CD4-positive, alpha-beta memory T cell (primary cell): ENCODE measurements at regions not wholly inside any gene's neighbourhood (a gene's known extent, or its start where the extent isn't known, plus 50 kb on each side); places are given as distances from the start of the nearest gene placed in this dataset.

ENCODE experiments used
- CTCF ChIA-PET: fragments of 350-600 bp; sonication (Branson Sonifier 250); formaldehyde crosslinking; loops from one replicate; lab custom pipeline; 2021; ENCODE audit warnings: inconsistent platforms; ENCODE audit not compliant: partially characterized antibody; lab: Charles Lee
- POLR2A ChIA-PET: fragments of 350-600 bp; sonication (Branson Sonifier 250); formaldehyde crosslinking; loops from one replicate; lab custom pipeline; 2021; ENCODE audit not compliant: partially characterized antibody; lab: Charles Lee
- DNase-seq, 5 donors: peaks; one replicate each; pipeline versions ENCODE4 v3.0.0 to v3.0.0-alpha.2; 2020 to 2022; ENCODE audit warnings: mixed read lengths in 1 of 5
- H3K27ac ChIP-seq: one replicate; pipeline ENCODE4 v1.7.0; 2013; ENCODE audit warnings: low read depth, low read length
- H3K27me3 ChIP-seq: 2 replicates; pipeline ENCODE4 v1.7.0; 2013; ENCODE audit warnings: mild to moderate bottlenecking, low read length, moderate library complexity; ENCODE audit not compliant: insufficient read depth
- H3K36me3 ChIP-seq: 2 replicates; pipeline ENCODE4 v1.7.0; 2013; ENCODE audit warnings: mild to moderate bottlenecking, low read length, moderate library complexity; ENCODE audit not compliant: insufficient read depth
- H3K4me1 ChIP-seq: 2 replicates; pipeline ENCODE4 v1.7.0; 2013; ENCODE audit warnings: mild to moderate bottlenecking, low read length, moderate library complexity; ENCODE audit not compliant: insufficient read depth
- H3K4me3 ChIP-seq, 2 donors: one replicate each; pipeline ENCODE4 v1.7.0; 2013; ENCODE audit warnings: low read length in 2 of 2, mild to moderate bottlenecking in 1 of 2
- H3K9me3 ChIP-seq, 2 donors: one replicate each; pipeline ENCODE4 v1.7.0; 2013; ENCODE audit warnings: low read length in 2 of 2, control low read depth in 1 of 2; ENCODE audit not compliant: control insufficient read depth in 1 of 2
- H3K27ac Mint-ChIP-seq, 7 donors: one replicate each; pipeline ENCODE4 v1.8.0; 2020 to 2021; ENCODE audit warnings: mixed read lengths in 7 of 7, mild to moderate bottlenecking in 6 of 7, inconsistent platforms in 3 of 7, moderate library complexity in 3 of 7
- H3K27me3 Mint-ChIP-seq, 2 donors: one replicate each; pipeline ENCODE4 v1.8.0; 2020 to 2021; ENCODE audit warnings: mixed read lengths in 2 of 2
- H3K36me3 Mint-ChIP-seq, 2 donors: one replicate each; pipeline ENCODE4 v1.8.0; 2020 to 2021; ENCODE audit warnings: mixed read lengths in 2 of 2, inconsistent platforms in 1 of 2, mild to moderate bottlenecking in 1 of 2
- H3K4me1 Mint-ChIP-seq, 4 donors: one replicate each; pipeline ENCODE4 v1.8.0; 2020 to 2021; ENCODE audit warnings: mixed read lengths in 4 of 4, mild to moderate bottlenecking in 1 of 4
- H3K4me3 Mint-ChIP-seq, 8 donors: one replicate each; pipeline ENCODE4 v1.8.0; 2020 to 2021; ENCODE audit warnings: mixed read lengths in 8 of 8, mild to moderate bottlenecking in 7 of 8, moderate library complexity in 6 of 8, inconsistent platforms in 3 of 8
- H3K9me3 Mint-ChIP-seq, 8 donors: one replicate each; pipeline ENCODE4 v1.8.0; 2020 to 2021; ENCODE audit warnings: mixed read lengths in 8 of 8, mild to moderate bottlenecking in 5 of 8, inconsistent platforms in 3 of 8, moderate library complexity in 1 of 8
- intact Hi-C: fragments of 100-400 bp; cut with micrococcal nuclease; formaldehyde crosslinking; loops from one replicate; pipeline ENCODE4 v1.15.1; 2023

- POLR2A ChIA-PET: no interaction called here
- H3K9me3 ChIP-seq: no peaks in the 10 kb centered on the region
Observed at GRCh38 chr13:68168448-68168847, 938.3 kb upstream of the PCDH9 start.

GRCh38 chr13:68160466-68160865 lies 930.3 kb upstream of the PCDH9 start:
- ChIA-PET POLR2A (no interaction called here), CTCF (no interaction called here)
- intact Hi-C loops: no loop called here
- Mint-ChIP-seq H3K4me1 (no peaks in the 10 kb centered on the region), H3K27ac (no peak overlapping the region), H3K36me3 (no peaks in the 10 kb centered on the region), H3K4me3 (no peak overlapping the region), H3K27me3 (no peaks in the 10 kb centered on the region), H3K9me3 (peaks cover 3 to 17% (median 7%) of the 10 kb centered on the region in 8 donors)
- no peaks in the 10 kb centered on the region for H3K36me3 ChIP-seq
- no peaks in the 10 kb centered on the region for H3K4me1 ChIP-seq
- no peaks in the 10 kb centered on the region for H3K9me3 ChIP-seq
- no peaks in the 10 kb centered on the region for H3K27me3 ChIP-seq
- no peak overlapping the region for H3K4me3 ChIP-seq
- no peak for DNase-seq
- no peak overlapping the region for H3K27ac ChIP-seq

More at GRCh38 chr13:68168448-68168847, 938.3 kb upstream of the PCDH9 start:
- H3K4me1 Mint-ChIP-seq: no peaks in the 10 kb centered on the region
- H3K27ac ChIP-seq: no peak overlapping the region
- no peaks in the 10 kb centered on the region for H3K27me3 Mint-ChIP-seq
- intact Hi-C loops: no loop called here
- H3K4me3 Mint-ChIP-seq: no peak overlapping the region
- H3K9me3 Mint-ChIP-seq: peaks cover 0 to 10% (median 5%) of the 10 kb centered on the region in 8 donors
- H3K36me3 Mint-ChIP-seq: no peaks in the 10 kb centered on the region
- CTCF ChIA-PET: no interaction called here
- no peak overlapping the region for H3K27ac Mint-ChIP-seq
- no peak overlapping the region for H3K4me3 ChIP-seq
- no peak for DNase-seq
- H3K4me1 ChIP-seq: no peaks in the 10 kb centered on the region
- no peaks in the 10 kb centered on the region for H3K36me3 ChIP-seq
- H3K27me3 ChIP-seq: no peaks in the 10 kb centered on the region

GRCh38 chr13:68152414-68152813 lies 922.3 kb upstream of the PCDH9 start:
- Histone ChIP-seq H3K4me3 (no peak overlapping the region), H3K27me3 (no peaks in the 10 kb centered on the region), H3K9me3 (no peaks in the 10 kb centered on the region), H3K4me1 (no peaks in the 10 kb centered on the region), H3K27ac (no peak overlapping the region), H3K36me3 (no peaks in the 10 kb centered on the region)
- Mint-ChIP-seq H3K27me3 (no peaks in the 10 kb centered on the region), H3K4me3 (no peak overlapping the region), H3K36me3 (no peaks in the 10 kb centered on the region), H3K4me1 (no peaks in the 10 kb centered on the region), H3K9me3 (peaks cover 0 to 36% (median 13%) of the 10 kb centered on the region in 8 donors), H3K27ac (no peak overlapping the region)
- intact Hi-C loops: no loop called here
- ChIA-PET POLR2A (no interaction called here), CTCF (no interaction called here)
- no peak for DNase-seq

GRCh38 chr13:68145852-68146251 lies 915.7 kb upstream of the PCDH9 start:
- Mint-ChIP-seq H3K4me3 (no peak overlapping the region), H3K9me3 (peaks cover 0 to 16% (median 8%) of the 10 kb centered on the region in 8 donors), H3K4me1 (no peaks in the 10 kb centered on the region), H3K36me3 (no peaks in the 10 kb centered on the region), H3K27me3 (no peaks in the 10 kb centered on the region), H3K27ac (no peak overlapping the region)
- Histone ChIP-seq H3K36me3 (no peaks in the 10 kb centered on the region), H3K4me1 (no peaks in the 10 kb centered on the region), H3K27me3 (no peaks in the 10 kb centered on the region), H3K27ac (no peak overlapping the region), H3K4me3 (no peak overlapping the region), H3K9me3 (no peaks in the 10 kb centered on the region)
- intact Hi-C loops: no loop called here
- no peak for DNase-seq
- POLR2A ChIA-PET: no interaction called here
- CTCF ChIA-PET: no interaction called here

- intact Hi-C loops: no loop called here
- H3K27ac ChIP-seq: no peak overlapping the region
- POLR2A ChIA-PET: no interaction called here
Observed at GRCh38 chr13:68128297-68128915, 898.3 kb upstream of the PCDH9 start.

GRCh38 chr13:68125087-68125480 lies 894.9 kb upstream of the PCDH9 start:
- H3K4me3 Mint-ChIP-seq: no peak overlapping the region
- H3K27me3 Mint-ChIP-seq: no peaks in the 10 kb centered on the region
- H3K9me3 Mint-ChIP-seq: peaks cover 0 to 17% (median 0%) of the 10 kb centered on the region in 8 donors
- H3K36me3 Mint-ChIP-seq: no peaks in the 10 kb centered on the region
- H3K4me1 ChIP-seq: no peaks in the 10 kb centered on the region
- H3K27ac ChIP-seq: no peak overlapping the region
- H3K4me1 Mint-ChIP-seq: no peaks in the 10 kb centered on the region
- no peak for DNase-seq
- ChIA-PET POLR2A (no interaction called here), CTCF (no interaction called here)
- intact Hi-C loops: no loop called here
- H3K27ac Mint-ChIP-seq: no peak overlapping the region
- no peak overlapping the region for H3K4me3 ChIP-seq
- H3K9me3 ChIP-seq: no peaks in the 10 kb centered on the region
- H3K36me3 ChIP-seq: no peaks in the 10 kb centered on the region
- no peaks in the 10 kb centered on the region for H3K27me3 ChIP-seq

More at GRCh38 chr13:68128297-68128915, 898.3 kb upstream of the PCDH9 start:
- H3K36me3 ChIP-seq: no peaks in the 10 kb centered on the region
- H3K27me3 Mint-ChIP-seq: no peaks in the 10 kb centered on the region
- H3K4me3 ChIP-seq: no peak overlapping the region
- H3K4me1 Mint-ChIP-seq: no peaks in the 10 kb centered on the region
- no peaks in the 10 kb centered on the region for H3K4me1 ChIP-seq
- H3K4me3 Mint-ChIP-seq: no peak overlapping the region
- CTCF ChIA-PET: no interaction called here
- H3K27me3 ChIP-seq: no peaks in the 10 kb centered on the region
- H3K27ac Mint-ChIP-seq: no peak overlapping the region
- H3K36me3 Mint-ChIP-seq: no peaks in the 10 kb centered on the region
- no peaks in the 10 kb centered on the region for H3K9me3 ChIP-seq
- no peak for DNase-seq
- peaks cover 0 to 20% (median 7%) of the 10 kb centered on the region in 8 donors for H3K9me3 Mint-ChIP-seq

GRCh38 chr13:68124437-68125086 lies 894.4 kb upstream of the PCDH9 start:
- ChIA-PET POLR2A (no interaction called here), CTCF (no interaction called here)

More at GRCh38 chr13:68124437-68125086, 894.4 kb upstream of the PCDH9 start:
- no peaks in the 10 kb centered on the region for H3K36me3 Mint-ChIP-seq
- no peak for DNase-seq
- no peaks in the 10 kb centered on the region for H3K9me3 ChIP-seq
- H3K27ac Mint-ChIP-seq: no peak overlapping the region
- H3K27ac ChIP-seq: no peak overlapping the region
- no peaks in the 10 kb centered on the region for H3K36me3 ChIP-seq
- H3K4me1 ChIP-seq: no peaks in the 10 kb centered on the region
- H3K4me1 Mint-ChIP-seq: no peaks in the 10 kb centered on the region
- peaks cover 0 to 17% (median 0%) of the 10 kb centered on the region in 8 donors for H3K9me3 Mint-ChIP-seq
- no peak overlapping the region for H3K4me3 ChIP-seq
- H3K27me3 Mint-ChIP-seq: no peaks in the 10 kb centered on the region
- H3K4me3 Mint-ChIP-seq: no peak overlapping the region
- intact Hi-C loops: no loop called here
- no peaks in the 10 kb centered on the region for H3K27me3 ChIP-seq
